Activated naive CD4-positive, alpha-beta T cell treated with Interleukin-2 at 50 U/mL for 16 hours (primary cell): ENCODE measurements at regions not wholly inside any gene's neighbourhood (a gene's known extent, or its start where the extent isn't known, plus 50 kb on each side); places are given as distances from the start of the nearest gene placed in this dataset.

Experiments used
- DNase-seq: peaks from one replicate; pipeline ENCODE4 v3.0.0-alpha.2; 2020

GRCh38 chr20:60728705-60729104 is 523.4 kb upstream of the CDH4 start:
- DNase-seq = no peak

DNA sequence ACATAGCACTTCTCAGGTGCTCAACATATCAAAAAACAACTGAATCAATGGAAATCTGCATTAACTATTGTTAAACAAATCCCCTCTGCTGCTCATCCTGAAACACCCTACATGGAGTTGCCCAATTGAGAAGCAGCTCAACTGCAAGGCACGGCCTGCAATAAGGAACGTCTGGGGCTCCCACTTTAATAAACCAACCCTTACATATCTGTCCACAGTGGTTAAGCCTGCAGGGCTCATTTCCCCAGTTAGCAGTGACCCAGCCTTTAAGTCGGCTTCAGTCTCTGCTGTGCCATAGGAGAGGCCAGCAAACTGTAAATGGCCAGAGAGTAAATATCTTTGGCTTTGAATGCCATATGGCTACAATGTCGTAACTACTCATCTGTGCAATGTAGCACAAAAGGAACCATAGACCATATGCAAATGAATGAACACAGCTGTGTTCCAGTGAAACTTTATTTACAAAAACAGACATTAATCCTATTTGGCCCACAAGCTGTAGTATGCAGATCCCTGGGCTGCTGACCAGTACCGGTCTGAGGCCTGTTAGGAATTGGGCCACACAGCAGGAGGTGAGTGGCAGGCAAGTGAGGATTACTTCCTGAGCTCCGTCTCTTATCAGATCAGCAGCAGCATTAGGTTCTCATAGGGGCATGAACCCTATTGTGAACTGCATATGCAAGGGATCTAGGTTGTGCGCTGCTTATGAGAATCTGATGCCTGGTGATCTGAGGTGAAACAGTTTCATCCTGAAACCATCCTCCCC is 522.7 kb upstream of the CDH4 start:
- no peak for DNase-seq

GRCh38 chr20:60732322-60732721 is 519.7 kb upstream of the CDH4 start:
- no peak for DNase-seq

DNA sequence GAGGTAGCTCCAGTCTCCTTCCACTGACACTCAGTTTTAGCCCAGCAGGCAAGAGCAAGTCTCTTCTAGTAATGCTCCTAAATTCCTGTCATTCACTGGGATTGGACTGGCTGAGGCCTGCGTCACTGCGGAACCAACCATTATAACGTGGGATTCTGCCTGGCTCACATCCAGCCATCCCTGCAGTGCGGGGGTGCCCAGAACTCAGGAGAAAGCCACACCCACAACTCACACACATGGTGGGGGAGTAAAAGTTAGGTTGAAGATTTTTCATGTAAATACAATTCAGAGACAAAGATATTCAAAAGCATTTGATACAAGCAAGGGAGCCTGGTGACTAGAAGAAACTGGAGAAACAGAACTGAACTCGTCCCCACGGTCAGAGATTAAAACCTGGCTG is 504.0 kb upstream of the CDH4 start:
- DNase-seq = no peak

GRCh38 chr20:60749804-60750602 is 502.1 kb upstream of the CDH4 start:
- DNase-seq = no peak

DNA sequence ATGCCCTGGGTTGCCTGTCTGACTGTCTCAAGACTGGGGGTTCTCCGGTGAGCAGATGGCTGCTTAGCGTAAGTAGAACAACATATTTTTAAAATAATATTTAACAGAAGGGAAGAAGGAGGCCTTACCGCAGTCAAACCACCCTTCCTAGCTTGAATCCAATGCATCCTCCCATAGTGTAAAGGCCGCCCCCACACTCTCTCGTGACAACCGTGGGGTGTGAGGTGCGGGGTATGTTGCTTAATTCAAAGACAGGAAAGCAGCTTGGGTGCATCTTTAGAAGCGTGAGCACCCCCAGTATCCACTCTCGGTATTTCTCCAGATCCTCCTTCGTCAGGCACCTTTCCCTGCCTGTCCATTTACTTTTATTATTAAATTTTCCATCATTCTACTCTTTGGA is 501.2 kb upstream of the CDH4 start:
- no peak for DNase-seq

- no peak for DNase-seq
Measured at GRCh38 chr20:60751826-60752225, 500.2 kb upstream of the CDH4 start.

DNA sequence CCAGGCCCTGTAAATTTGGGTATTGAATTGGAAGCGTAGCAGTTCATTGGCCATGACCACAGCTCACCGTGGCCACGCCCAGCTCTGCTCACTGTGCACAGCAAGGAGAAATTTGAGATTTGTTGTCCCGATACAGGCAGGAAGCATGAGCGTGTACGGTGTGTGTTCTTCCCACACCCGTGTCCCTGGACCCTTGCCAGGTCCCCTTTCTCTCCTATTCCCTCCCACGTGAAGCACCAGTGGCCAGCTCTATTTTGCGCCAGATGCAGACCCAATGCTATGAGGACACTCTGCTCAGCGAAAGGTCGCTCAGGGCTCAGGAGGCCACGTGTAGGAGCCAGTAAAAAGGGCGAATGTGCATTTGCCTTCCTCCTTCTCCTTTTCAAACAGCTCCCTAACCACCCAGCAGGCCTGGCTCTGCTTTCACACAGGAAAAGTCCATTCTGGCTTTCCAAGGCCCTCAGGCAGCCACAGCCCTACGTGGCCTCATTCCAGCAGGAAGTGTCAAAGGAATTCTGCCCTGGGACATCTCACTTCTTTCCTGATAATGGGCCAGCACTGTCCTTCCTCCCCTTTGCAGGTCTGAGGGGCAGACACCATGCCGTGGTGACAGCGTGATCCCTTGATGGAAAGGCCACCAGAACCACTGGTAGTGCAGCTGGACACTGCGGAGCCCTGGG is 499.2 kb upstream of the CDH4 start:
- no peak for DNase-seq

- DNase-seq = no peak
Measured at GRCh38 chr20:60754856-60755255, 497.2 kb upstream of the CDH4 start.

DNA sequence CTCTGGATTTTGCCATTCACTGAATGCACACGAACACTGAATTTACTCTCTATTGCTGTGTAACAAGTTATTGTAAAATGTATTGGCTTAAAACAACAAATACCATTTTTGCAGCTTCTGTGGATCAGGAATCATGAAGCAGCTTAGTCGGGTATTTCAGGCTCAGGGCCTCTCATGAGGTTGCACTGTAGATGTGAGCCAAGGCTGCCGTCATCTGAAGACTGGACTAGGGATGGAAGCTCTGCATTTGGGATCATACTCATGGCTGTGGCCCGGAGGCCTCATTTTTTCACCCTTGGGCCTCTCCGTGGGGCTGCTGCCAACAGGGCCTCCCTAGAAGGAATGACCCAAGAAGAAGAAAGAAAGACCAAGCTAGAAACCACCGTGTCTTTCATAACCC is 492.4 kb upstream of the CDH4 start:
- no peak for DNase-seq

DNA sequence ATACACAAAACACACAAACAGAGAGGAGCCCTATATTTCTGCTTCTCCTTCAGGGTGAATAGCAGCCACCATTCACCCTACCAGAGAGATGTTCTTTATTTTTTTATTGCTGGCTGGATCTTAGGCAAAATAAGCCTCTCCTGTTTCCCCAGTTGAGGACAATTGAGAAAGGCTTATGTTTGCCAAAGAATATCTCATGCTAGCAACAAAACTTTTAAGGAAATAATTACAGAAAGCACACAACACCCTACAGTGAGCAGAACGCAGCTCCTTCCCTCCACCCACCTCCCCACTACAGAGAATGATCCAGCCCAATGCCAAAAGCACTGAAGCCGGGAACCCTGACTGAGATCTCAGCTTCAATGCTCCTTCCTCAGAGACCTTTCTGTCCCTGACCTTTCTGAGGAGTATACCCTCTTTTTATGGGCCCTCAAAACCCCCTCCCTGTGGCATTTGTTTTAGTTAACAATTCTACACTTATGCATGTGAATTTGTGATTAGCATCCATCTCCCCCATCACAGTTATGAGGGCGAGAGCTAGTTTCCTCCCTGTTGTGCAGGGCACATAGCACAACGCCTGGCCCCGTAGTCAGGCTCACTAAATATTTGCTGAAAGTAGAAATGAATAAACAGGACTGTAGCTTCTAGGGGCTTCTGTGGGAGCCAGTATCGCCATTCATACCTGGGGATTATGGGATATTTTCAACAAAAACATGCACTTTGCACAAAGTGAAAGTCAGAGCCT is 491.6 kb upstream of the CDH4 start:
- DNase-seq = no peak

DNA sequence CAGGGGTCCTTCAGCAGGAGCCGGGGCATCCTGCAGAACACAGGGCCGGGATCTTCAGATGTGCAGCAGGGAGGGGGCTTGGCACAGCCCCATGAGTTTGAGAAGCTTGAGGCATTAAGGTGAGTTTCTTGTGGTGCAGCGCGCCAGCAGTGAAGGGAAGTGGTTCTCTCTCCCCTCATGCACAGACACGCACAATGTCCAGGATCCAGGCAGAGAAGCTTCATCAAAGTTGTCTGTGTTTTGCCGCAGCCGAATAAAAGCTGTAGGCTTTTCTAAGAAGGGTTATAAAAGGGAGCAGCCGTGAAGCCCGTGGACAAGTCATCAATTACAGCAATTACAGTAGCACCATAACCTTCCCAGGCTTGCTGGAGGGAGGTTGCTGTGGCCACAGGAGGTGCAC is 491.0 kb upstream of the CDH4 start:
- no peak for DNase-seq

DNA sequence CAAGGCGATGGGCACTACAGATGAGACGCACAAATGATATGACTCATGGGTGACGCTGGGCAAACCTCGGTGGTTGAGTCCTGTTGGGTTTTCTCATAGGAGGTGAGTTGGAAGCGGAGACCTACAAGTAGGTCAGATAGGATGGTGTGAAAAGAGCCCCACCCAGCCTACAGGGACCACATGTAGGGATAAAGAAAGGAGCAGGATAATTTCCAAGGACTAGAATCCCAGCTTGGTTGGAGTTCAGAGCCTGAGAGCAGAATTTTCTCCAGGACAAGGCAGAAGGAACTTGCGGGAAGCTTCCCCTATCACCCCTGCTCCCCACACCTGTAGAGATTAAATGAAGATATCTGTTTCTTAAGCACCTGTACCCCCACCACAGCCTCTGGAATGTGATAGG is 489.7 kb upstream of the CDH4 start:
- no peak for DNase-seq

DNA sequence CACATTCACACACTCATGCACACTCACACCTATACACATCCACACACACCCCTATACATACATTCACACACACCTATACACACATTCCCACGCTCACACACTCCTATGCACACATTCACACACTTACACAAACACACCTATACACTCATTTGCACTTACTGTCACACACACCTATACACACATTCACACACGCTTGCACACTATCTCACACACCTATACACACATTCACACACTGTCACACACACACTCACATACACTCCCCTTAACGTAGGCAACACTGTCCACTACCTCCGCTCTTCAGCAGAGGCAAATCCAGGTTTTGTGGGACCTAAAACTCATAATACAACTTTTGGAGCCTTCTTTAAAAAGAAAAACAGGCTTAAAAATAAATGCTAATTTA is 487.7 kb upstream of the CDH4 start:
- DNase-seq = no peak

DNA sequence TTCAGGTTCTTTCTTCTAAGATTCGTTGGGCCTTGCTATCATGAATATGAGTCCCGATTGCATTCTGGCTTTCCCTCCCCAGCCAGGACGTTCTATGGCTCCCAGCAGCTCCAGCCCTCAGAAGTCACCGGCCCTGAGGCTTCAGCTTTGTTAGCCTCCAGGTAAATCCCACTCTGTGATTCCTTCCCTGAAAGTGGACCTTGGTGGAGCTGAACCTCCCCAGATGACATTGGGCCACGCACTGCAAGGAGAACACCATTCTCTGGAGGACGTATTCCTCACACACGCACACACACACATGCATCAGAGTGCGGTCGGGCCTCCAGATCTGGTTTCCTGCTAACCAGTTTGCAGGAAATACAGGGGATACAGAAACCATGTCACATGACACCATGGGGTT is 487.3 kb upstream of the CDH4 start:
- DNase-seq = no peak

DNA sequence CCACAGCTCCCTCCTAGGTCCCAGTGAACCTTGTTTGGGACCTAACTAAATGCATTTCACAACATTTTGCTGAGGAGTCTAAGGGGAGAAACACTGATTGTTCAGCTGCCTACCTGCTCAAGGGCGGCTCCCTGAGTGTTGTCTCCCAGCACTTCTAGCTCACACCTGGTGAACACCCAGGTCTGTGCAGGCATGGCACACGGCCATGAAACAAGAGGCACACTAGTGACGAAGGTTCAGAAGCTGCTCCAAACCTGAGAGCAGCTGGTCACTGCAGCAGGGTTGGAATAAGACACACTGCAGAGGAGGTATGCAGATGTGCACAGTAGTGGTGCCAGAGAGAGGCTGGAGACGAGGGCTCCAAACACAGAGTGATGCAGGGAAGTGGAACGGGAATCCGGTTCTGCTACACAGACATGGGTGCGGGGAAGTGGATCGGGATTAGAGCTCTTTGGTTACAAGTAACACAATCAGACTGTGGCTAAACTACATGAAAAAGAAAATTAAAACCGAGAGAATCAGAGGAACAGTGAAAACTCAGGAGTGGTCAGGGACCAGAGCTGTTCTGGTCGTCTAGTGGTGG is 486.1 kb upstream of the CDH4 start:
- no peak for DNase-seq

DNA sequence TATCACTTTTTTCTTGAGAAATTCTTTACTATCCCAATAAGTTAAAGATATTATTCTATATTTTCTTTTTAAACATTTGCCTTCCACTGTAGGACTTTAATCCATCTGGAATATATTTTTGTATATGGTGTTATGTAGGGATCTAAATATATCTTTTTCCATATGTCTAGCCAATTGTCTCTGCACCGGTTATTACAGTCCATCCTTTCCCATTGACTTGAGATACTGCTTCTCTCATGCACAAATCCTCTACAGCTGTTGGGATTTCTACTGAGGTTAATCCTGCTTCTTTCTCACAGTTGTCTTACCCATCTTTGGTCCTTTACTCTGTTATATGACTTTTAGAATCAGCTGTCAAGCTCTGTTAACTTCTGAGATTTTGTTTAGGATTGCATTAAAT is 483.8 kb upstream of the CDH4 start:
- DNase-seq = no peak

DNA sequence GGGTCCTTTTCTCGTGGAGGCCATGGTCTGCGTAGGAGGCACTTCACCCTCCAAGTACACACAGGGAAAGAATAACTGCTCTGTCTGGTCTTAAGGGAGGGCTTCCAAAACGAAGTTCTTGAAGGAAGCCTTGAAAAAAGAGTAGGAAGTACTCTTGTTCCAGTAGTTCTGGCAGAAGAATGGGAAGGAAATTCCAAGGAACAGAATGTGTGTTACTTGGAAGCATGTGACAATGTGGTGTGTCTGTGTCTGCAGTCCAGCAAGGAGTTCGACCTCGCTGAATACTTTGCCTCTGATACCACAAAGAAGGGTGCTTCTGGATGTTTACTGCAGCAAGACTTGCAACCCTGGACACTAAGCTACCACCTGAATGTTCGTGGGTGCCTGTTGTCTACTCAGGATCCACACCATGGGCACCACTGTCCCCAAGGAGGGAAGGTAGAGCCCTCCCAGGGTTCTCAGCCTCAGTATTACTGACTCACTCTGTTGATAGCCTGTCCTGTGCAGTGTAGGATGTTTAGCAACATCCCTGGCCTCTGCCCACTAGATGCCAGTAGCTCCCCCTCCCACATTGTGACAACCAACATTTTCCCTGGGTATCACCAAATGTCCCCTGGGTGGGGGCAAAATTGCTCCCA is 471.6 kb upstream of the CDH4 start:
- DNase-seq = no peak

DNA sequence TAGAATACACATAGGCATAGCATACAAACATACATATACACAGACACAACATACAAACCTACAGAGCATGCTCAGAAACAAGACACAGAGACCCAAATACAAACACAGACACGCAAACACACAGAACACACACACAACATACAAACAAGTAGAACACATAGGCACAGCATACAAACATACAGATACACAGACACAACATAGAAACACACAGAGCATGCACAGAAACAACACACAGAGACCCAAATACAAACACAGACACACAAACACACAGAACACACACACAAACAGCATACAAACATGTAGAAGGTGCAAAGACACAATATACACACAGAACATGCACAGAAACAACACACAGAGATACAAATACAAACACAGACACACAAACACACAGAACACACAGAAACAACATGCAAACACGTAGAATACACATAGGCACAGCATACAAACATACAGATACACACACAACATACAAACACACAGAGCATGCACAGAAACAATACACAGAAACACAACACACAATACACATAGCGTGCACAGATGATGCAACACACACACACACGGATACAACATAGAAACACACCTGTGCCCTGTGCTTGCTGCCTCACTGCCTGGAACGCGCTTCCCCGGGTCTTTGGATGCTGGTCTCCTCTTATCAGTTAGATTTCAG is 469.0 kb upstream of the CDH4 start:
- no peak for DNase-seq

DNA sequence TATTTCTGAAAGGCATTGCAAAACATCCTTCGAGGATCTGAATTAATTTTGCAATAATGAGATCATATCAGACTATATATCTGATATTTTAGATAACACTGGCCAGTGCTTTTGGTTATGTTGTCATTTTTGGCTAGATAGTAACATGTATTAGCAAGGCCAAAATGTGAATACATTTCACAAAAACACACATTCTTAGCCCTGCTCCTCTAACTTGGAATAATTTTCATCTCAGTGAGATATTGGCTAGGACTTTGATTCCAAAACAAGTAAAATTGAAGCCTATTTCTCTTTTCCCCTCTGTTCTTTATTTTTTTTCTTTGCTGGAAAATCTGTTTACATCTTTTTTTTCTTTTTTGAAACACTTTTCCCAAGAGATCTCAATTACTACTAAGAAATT is 466.8 kb upstream of the CDH4 start:
- DNase-seq = no peak

- no peak for DNase-seq
Measured at GRCh38 chr20:60785785-60786184, 466.3 kb upstream of the CDH4 start.

- no peak for DNase-seq
Measured at GRCh38 chr20:60786686-60787217, 465.3 kb upstream of the CDH4 start.
